Fibroblast of skin of abdomen (primary cell): ENCODE measurements at regions not wholly inside any gene's neighbourhood (a gene's known extent, or its start where the extent isn't known, plus 50 kb on each side); places are given as distances from the start of the nearest gene placed in this dataset.

ENCODE experiments used
- DNase-seq: peaks from one replicate; pipeline ENCODE4 v3.0.0-alpha.2; 2013

GRCh38 chr6:156438350-156438923 is 338.7 kb upstream of the ARID1B start:
- peak; percentile 52 for DNase-seq

GRCh38 chr6:156437121-156437879 is 339.9 kb upstream of the ARID1B start:
- peak; percentile 7 for DNase-seq

DNA sequence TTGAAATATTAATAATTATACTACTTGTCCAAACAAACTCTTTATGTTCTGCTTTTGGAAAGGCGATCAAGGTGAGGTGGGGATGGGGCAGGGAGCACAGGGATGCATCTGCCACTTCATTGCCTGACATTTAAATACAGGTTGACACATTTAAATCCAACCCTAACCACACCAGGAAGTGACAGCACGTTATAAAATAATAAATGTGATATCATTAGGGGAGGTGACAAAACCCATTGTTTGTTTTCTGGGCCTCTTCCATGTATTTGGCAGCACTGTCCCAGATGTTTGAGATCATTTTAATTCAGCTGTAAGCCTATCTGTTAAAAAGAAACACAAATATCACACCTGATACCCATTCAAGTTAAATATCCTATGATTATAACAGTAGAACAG is 342.4 kb upstream of the ARID1B start:
- no peak for DNase-seq

DNA sequence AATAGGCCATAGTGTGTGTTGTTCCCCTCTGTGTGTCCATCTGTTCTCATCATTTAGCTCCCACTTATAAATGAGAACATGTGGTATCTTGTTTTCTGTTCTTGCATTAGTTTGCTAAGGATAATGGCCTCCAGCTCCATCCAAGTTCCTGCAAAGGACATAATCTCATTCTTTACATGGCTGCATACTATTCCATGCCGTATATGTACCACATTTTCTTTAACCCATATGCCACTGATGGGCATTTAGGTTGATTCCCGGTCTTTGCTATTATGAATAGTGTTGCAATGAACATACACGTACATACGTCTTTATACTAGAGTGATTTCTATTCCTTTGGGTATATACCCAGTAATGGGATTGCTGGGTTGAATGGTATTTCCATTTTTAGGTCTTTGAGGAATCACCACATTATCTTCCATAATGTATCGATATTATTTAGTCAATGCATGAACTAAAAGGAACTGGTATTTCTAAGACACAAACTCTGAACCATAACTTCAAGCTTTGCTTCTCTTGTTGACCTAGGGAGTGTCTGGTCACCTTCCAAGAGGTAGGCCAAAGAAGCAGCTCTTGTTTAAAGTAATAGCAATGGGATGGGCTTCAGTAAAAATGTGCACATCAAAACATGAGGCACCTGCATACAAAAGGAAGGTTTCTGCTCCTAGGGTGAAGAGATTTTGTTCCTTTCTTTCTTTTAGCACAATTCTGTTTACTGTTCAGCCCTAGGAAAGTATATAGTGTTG is 343.0 kb upstream of the ARID1B start:
- no peak for DNase-seq

DNA sequence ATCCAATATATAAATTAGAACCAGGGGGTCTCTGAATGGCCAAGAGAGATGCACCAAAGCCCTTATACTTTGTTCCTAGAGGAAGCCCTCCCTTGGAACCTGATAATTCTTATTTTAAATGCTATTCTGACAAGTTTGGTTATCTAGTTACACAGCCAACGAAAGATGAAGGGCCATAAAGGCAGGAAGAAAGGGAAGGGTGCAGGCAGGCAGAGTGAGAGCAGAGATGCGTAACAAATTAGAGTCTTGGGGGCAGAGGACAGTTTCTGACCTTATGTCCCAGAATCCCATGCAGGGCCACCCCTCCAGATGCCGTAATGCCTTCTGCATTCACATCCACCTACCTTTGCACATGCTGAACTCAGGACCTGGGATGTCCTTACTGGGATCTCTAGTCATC is 344.6 kb upstream of the ARID1B start:
- DNase-seq: no peak

DNA sequence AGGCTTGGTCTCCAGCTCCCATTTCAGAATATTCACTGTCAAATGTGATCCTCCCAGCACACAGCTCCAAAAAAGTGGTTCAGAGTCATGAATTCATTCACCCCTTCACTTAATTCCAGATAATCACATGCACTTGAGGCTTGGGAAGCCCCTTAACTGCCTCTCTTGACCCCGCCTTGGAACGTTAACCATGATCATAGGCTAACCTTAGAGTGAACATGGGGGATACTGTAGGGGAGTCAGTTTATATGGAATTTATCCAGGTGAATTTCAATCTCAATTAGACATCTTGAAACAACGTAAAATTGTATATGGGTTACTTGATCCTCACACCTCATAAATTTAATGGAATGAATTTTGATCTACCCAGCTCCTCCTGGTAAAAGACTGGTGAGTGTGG is 346.8 kb upstream of the ARID1B start:
- no peak for DNase-seq

GRCh38 chr6:156427345-156427744 is 349.8 kb upstream of the ARID1B start:
- DNase-seq: peak; percentile 96

DNA sequence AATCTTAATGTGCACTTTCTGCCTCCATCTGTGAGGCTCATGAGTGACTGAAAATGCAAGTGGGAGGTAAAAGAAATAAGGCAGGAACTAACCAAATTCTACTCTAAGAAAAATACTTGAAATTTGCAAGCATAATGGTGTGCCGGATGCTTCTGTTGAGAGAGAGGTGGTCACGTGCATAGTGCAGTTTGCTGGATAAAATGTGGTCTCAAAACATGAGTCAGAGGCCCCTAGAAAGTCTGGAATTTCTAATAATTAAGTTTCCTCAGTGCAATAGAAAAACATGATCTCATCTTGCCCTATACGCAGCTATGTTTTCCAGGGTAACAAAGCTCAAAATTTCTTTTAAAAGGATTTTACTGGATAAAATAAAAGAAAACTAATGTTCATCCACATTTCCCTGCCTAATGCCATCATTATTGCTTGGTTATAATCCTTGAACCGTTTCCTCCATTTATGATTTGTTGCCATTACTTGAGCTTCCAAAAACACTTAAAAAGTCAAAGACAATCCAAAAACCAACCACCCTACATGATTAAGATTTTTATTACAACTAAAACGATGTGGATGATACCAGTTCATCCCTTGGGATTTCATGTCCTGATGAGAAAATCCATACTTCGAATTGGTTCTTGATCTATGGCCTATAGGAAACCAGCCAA is 351.7 kb upstream of the ARID1B start:
- DNase-seq: peak; percentile 94

DNA sequence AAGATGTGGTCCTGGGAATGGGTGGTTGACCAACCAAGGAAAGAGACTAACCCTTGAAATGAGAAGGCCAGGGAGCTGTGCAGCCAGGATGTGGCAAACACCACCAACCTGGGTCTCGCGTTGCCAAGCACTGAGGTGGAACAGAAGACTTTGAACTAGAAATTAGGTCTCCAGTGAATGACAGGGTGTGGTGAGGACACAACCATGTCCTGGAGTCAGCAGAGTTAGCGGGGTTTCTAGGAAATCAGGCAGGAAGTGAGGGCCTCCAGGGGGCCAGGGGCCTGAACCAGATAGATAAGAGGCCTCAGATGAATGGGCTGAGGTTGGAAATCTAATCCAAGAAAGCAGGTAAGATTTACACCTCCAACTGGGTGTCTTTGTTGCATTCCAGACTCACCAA is 353.3 kb upstream of the ARID1B start:
- no peak for DNase-seq

DNA sequence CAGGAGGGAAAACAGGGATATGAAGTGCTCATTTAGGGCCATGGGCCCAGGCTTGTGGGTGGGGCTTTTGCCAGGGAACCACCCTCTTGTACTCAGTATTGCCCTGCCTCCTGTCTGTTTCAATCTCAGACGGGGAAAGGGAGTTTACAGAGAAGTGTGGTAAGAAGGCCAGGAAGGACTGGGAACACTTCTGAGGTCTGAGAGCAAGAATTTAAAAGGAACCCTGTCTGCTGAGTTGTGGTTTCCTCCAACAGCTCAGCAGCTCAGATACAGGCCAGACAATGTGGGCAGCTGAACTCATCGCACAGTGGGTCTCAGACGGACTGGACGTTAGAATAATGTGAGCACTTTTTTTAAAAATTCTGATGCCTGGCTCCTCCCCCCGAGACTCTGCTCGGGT is 354.1 kb upstream of the ARID1B start:
- peak; percentile 8 for DNase-seq

DNA sequence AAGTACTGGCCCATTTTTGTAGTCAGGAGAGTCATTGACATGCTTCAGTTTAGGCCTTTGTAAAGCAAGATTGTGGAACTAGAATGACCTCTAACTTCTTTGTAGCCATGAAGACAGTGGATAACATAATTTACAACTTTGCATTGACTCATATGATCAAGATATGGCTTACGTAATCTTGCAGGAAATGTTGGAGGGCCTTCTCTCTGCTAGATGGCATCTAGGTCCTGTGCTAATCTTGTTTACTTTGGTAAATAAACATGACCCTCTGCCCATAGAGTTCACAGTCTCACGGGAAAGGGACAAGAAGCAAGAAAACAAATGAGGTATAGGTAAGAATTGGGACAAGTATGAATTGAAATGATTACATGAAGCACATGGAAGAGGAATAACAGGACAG is 355.2 kb upstream of the ARID1B start:
- DNase-seq: no peak

- DNase-seq: peak; percentile 69
These were observed 355.9 kb upstream of the ARID1B start for GRCh38 chr6:156421301-156421700.

- peak; percentile 63 for DNase-seq
These were observed 356.8 kb upstream of the ARID1B start for GRCh38 chr6:156420172-156420993.

DNA sequence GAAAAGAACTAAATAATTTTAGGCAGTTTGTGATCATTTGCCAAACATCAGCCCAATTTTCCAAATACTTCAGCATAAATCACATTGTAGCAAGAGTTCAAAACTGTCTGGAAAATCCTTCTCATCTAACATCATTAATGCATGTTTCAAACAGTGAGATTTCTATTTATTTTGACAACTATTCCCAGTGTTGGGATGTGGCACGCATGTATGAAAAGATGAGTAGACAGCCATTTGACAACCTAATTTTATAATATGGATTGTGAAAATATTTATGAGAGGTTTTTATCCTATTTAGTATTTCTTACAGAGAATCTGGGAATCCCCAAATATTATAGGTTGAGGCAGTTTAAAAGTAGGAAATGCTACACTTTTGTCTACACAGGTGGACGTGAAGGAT is 357.6 kb upstream of the ARID1B start:
- DNase-seq: no peak

GRCh38 chr6:156418253-156418652 is 358.9 kb upstream of the ARID1B start:
- DNase-seq: no peak

GRCh38 chr6:156416391-156416790 is 360.8 kb upstream of the ARID1B start:
- no peak for DNase-seq

DNA sequence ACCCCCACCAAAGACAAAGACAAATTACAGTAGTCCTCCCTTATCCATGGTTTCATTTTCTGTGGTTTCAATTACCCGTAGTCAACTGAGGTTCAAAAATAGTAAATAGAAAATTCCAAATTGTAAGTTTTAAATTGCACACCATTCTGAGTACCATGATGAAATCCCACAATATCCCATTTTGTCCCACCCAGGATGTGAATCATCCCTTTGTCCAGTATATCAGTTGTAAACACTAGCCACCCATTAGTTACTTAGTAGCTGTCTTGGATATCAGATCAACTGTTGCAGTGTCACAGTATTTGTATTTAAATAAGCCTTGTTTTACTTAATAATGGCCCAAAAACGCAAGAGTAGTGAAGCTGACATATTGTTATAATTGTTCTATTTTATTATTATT is 364.0 kb upstream of the ARID1B start:
- DNase-seq: no peak

DNA sequence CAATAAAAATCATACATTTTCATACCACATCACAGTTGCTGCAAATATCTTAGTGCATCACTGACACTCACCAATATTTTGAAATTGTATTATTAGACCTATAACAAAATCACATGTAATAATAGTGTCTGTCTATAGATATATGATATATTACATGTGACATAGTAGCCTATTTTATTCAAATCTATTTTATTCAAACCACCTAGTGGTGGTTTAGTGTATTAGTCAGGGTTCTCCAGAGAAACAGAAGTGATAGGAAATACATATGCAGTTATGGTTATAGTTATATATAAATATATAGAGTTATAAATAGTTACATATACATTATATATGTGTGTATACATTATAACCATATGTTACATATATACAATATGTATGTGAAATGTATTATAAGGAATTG is 366.5 kb upstream of the ARID1B start:
- no peak for DNase-seq

DNA sequence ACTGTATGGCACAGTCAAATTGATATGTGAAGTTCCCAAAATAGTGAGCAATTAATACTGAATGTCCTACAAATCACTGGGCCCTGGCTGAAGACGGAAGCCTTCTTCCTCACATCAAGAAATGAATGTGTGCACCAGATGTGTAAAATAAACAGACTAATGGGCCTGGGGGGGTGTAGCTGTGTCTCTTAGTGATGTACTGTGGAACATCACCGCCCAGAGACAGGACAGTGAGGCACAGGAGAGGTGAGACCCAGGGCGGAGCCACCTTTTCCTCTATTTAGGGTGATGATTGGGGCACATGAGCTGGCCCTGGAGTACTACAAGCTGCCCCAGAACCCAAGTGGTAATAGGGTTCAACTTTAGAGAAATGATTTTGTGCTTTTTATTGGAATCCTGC is 368.5 kb upstream of the ARID1B start:
- DNase-seq: peak; percentile 6

DNA sequence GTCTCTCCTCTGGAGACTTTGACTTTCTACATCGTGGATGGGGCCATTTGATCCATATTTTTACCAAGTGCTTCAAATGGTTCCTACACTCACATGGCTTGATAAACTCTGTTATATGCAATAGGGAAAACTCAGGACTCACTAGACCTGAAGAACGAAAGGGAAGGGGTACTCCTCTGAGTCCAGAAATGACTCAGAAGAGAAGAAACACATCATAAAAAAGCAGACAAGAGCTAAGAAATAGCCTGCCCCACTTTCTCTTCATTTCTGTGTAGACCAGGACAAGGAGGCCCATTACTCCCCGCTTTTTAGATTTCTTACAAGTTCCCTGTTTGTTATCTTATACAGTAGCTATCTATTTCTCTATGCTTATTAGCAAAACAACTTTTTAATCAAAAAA is 369.8 kb upstream of the ARID1B start:
- DNase-seq: no peak

DNA sequence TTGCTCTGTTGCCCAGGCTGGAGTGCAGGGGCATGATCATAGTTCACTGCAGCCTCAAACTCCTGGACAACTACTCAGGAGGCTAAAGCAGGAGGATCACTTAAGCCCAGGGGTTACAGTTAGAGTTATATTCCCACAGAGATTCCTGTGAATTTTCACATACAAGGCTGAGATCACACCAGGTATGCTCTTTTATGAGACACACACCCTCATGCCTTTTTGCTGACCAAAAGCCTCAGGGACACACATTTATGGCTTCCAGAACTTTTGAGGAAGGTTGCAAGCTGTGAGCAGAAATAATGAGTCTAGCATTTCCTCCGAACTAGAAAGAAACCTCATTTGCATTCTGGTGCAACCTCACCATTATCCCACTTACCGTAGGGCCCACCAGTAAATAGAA is 370.5 kb upstream of the ARID1B start:
- DNase-seq: no peak

- DNase-seq: no peak
These were observed 371.1 kb upstream of the ARID1B start for GRCh38 chr6:156406099-156406498.

GRCh38 chr6:156402628-156403027 is 374.6 kb upstream of the ARID1B start:
- no peak for DNase-seq
